ENCODE measurements at regions not wholly inside any gene's neighbourhood (a gene's known extent, or its start where the extent isn't known, plus 50 kb on each side); places are given as distances from the start of the nearest gene placed in this dataset.

DNA sequence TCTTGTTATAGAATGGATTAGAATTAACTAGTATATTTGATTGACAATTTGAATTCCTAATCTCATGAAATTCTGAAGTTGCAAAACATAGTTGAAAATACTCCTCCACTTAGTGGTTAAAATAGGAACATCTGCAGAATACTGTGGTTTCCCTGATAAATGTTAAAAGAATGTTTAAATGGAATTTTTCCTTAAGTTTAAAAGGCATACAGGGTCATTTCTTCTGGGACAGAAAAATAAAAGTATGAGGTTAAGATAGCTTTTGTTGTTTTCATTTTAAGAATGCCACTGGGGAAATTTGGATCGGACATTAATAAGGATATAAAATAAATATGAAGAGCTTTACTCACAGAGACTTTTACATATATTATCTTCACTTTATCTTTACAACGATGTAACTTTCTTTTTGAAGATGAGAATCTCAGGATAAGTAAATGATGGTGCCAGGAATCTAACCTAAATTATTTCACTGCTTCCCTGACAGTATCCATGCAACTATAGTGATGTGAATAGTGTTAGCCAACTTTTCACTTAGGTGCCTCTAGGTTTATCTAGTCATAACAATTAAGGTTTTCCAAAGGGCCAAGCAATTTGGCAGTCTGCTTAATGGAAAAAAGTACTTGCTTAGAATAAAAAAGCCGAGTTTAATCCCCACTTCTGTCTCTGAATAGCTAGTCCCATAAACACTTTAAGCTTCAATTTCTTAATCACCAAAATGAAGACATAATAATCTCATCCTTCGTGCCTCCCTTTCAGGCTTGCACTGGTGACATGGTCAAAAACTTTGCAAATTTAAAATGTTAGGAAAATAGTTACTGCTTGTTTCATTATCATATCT lies 151.8 kb upstream of the STK17B start:
- Histone ChIP-seq H2BK15ac (ENCODE audit: low read depth, low read length) (no peak overlapping the region), H3K4me1 (ENCODE audit: insufficient read depth, low read length) (no peaks in the 10 kb centered on the region), H4K5ac (ENCODE audit: insufficient read length, low read depth, low read length) (no peak overlapping the region), H3K23me2 (ENCODE audit: insufficient read length, low read depth, low read length, poor library complexity, severe bottlenecking) (no peaks in the 10 kb centered on the region), H2BK120ac (ENCODE audit: low read depth, low read length, poor library complexity, severe bottlenecking) (no peak overlapping the region), H2AK5ac (ENCODE audit: insufficient read length, low read length) (no peak overlapping the region), H3K18ac (ENCODE audit: insufficient read length, low read depth, low read length) (no peak overlapping the region), H4K91ac (ENCODE audit: insufficient read length, low read depth, low read length) (no peak overlapping the region), H3K23ac (ENCODE audit: insufficient read length, low read depth, low read length) (no peak overlapping the region), H2AFZ (ENCODE audit: low read length) (no peak overlapping the region), H3K14ac (ENCODE audit: insufficient read depth, low read length) (no peak overlapping the region), H4K20me1 (ENCODE audit: control insufficient read depth, insufficient read depth, insufficient read length) (no peaks in the 10 kb centered on the region), H2BK5ac (ENCODE audit: insufficient read length, low read length) (no peak overlapping the region), H4K8ac (replicated peaks; ENCODE audit: insufficient read length, low read depth, low read length) (no peak overlapping the region), H3K4ac (ENCODE audit: low read depth, low read length) (no peak overlapping the region), H3K4me2 (ENCODE audit: insufficient read depth, insufficient read length, low read length) (no peak overlapping the region), H2BK20ac (ENCODE audit: low read depth, low read length, poor library complexity, severe bottlenecking) (no peak overlapping the region), H3T11ph (ENCODE audit: low read length) (no peak overlapping the region), H2BK12ac (ENCODE audit: insufficient read length, low read depth, low read length) (no peak overlapping the region), H3K27me3 (ENCODE audit: insufficient read depth, low read length) (no peaks in the 10 kb centered on the region), H3K9ac (ENCODE audit: extremely low read depth, insufficient read length, low read length) (no peak overlapping the region), H3K79me1 (ENCODE audit: insufficient read depth, low read depth, low read length, poor library complexity, severe bottlenecking) (no peaks in the 10 kb centered on the region), H3K56ac (ENCODE audit: insufficient read length, low read depth, low read length) (no peak overlapping the region), H3K9me3 (ENCODE audit: control insufficient read depth, low read depth, low read length) (no peaks in the 10 kb centered on the region), H3K27ac (ENCODE audit: insufficient read length, low read depth, low read length) (no peak overlapping the region), H3K79me2 (ENCODE audit: insufficient read depth, low read length) (no peaks in the 10 kb centered on the region)
- peaks cover 13% of the 10 kb centered on the region in 2 experiments for H3K4me1 Mint-ChIP-seq
- no peak for DNase-seq
- H3K27me3 Mint-ChIP-seq (ENCODE audit: low read depth) = no peaks in the 10 kb centered on the region
- H3K4me3 Mint-ChIP-seq = no peak overlapping the region
- no CpG with 5 or more reads among the region's 4 CpGs for WGBS (ENCODE audit: extremely low coverage, insufficient read length, low lambda C conversion rate)
- H3K27ac Mint-ChIP-seq = no peak overlapping the region; a peak in 1 of 7 replicates
- H3K36me3 Mint-ChIP-seq (ENCODE audit: insufficient read depth in 1 of 3, low read depth in 3 of 3) = no peaks in the 10 kb centered on the region
- TF ChIP-seq, protein P1, sequence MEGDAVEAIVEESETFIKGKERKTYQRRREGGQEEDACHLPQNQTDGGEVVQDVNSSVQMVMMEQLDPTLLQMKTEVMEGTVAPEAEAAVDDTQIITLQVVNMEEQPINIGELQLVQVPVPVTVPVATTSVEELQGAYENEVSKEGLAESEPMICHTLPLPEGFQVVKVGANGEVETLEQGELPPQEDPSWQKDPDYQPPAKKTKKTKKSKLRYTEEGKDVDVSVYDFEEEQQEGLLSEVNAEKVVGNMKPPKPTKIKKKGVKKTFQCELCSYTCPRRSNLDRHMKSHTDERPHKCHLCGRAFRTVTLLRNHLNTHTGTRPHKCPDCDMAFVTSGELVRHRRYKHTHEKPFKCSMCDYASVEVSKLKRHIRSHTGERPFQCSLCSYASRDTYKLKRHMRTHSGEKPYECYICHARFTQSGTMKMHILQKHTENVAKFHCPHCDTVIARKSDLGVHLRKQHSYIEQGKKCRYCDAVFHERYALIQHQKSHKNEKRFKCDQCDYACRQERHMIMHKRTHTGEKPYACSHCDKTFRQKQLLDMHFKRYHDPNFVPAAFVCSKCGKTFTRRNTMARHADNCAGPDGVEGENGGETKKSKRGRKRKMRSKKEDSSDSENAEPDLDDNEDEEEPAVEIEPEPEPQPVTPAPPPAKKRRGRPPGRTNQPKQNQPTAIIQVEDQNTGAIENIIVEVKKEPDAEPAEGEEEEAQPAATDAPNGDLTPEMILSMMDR (conservative IDR thresholded peaks at IDR 0.05) = no peak
- H3K9me3 Mint-ChIP-seq = no peaks in the 10 kb centered on the region

All from H9 (cell line).